ENCODE measurements at regions not wholly inside any gene's neighbourhood (a gene's known extent, or its start where the extent isn't known, plus 50 kb on each side); places are given as distances from the start of the nearest gene placed in this dataset.
"Not testable (repeated sequence)": the region's sequence is repeated elsewhere in the genome, so short reads cannot be mapped to it uniquely, and the experiment has no call there.

GRCh38 chr5:91245074-91245452, 138.1 kb downstream of the ARRDC3 start:
- H3K4me1 Mint-ChIP-seq: no peaks in the 10 kb centered on the region
- H3K36me3 Mint-ChIP-seq: peaks cover 12 to 17% of the 10 kb centered on the region in 2 donors
- ATAC-seq (ENCODE audit: low read depth in 2 of 2) (no peak), DNase-seq (no peak)
- peaks cover 9 to 27% (median 13%) of the 10 kb centered on the region in 7 donors for H3K9me3 Mint-ChIP-seq
- no peak overlapping the region for H3K27ac Mint-ChIP-seq
- no peak overlapping the region for H3K4me3 Mint-ChIP-seq
- peaks cover 0 to 10% (median 0%) of the 10 kb centered on the region in 3 donors for H3K27me3 Mint-ChIP-seq

DNA sequence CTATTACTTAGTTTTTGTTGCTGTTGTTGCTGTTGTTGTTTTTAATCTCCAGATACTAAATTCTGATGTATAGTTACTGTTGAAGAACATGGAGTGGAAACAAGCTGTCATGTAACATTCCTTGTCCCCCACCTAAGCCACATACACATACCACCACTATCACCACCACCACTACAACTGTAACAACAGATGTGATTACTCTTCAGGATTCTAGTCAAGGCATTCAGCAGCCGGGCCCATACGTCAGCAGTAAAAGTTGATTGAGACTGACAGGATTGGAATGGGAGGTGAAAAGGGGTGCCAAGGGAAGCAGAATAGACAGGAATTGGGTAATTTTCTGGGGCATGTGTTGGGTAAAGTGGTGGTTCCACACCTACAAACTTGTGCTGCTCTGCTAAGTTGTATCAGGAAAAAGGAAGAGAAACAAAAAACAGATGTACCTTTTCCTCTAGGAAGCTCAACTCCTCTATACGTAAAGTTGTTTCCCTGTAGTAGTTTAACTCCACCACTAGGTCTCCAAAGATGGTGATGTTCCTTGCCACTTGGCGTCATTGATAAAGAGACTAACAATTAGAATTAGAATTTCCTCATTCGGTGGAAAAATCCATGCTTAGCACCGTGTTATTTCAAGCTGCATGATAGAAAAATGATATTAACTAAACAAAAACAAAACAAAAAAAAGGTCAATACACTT, 138.6 kb downstream of the ARRDC3 start:
- Mint-ChIP-seq H3K27me3 (peaks cover 0 to 10% (median 0%) of the 10 kb centered on the region in 3 donors), H3K4me1 (no peaks in the 10 kb centered on the region), H3K27ac (no peak overlapping the region), H3K9me3 (peaks cover 5 to 21% (median 11%) of the 10 kb centered on the region in 7 donors), H3K36me3 (peaks cover 12% of the 10 kb centered on the region in 2 donors), H3K4me3 (no peak overlapping the region)
- DNase-seq (no peak), ATAC-seq (ENCODE audit: low read depth in 2 of 2) (no peak)

DNA sequence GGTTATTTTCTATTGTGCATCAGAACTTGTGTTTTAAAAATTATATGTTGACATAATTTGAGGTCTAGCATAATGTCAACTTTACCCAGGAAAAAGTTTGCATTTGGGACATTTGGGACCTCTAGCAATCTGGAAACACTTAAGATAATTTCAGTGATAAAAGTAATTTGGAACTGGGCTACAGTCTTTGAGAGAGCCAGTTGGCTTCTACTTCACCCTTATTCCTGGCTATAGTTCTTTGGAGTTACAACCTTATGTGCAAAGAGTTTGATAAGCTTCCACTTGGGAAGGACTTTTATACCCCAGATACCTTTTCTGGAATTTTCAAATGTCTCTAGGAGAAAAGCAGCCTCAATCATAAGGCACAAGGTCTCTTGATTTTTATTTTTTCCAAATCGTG, 139.3 kb downstream of the ARRDC3 start:
- ATAC-seq (ENCODE audit: low read depth in 2 of 2): no peak
- Mint-ChIP-seq H3K27ac (no peak overlapping the region), H3K27me3 (peaks cover 0 to 10% (median 0%) of the 10 kb centered on the region in 3 donors), H3K36me3 (peaks cover 12% of the 10 kb centered on the region in 2 donors), H3K4me1 (no peaks in the 10 kb centered on the region), H3K4me3 (no peak overlapping the region), H3K9me3 (peaks cover 5 to 19% (median 11%) of the 10 kb centered on the region in 7 donors)
- DNase-seq: no peak

DNA sequence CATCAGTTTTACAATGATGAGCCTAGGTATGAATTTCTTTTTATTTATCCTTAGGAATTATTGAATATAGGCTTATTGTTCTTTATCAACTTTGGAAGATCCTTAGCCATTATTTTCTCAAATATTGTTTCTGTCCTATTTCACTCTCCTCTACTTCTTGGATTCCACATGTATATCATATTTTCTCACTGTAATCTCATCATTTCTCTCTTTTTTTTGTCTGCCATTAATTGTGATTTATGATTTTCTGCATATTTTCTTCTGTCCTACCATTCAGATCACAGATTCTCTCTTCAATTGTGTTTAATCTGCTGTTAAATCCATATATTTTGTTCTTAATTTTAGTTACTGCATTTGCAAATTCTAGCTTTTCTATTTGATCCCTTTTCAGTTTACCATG, 139.8 kb downstream of the ARRDC3 start:
- H3K4me3 Mint-ChIP-seq: no peak overlapping the region
- DNase-seq: no peak
- H3K4me1 Mint-ChIP-seq: no peaks in the 10 kb centered on the region
- H3K9me3 Mint-ChIP-seq: peaks cover 5 to 19% (median 11%) of the 10 kb centered on the region in 7 donors
- ATAC-seq (ENCODE audit: low read depth in 2 of 2): no peak
- H3K27me3 Mint-ChIP-seq: peaks cover 0 to 10% (median 0%) of the 10 kb centered on the region in 3 donors
- H3K27ac Mint-ChIP-seq: no peak overlapping the region
- H3K36me3 Mint-ChIP-seq: peaks cover 12% of the 10 kb centered on the region in 2 donors

- ATAC-seq (ENCODE audit: low read depth in 2 of 2); H3K27ac Mint-ChIP-seq; H3K4me1 Mint-ChIP-seq; DNase-seq; H3K27me3 Mint-ChIP-seq; H3K4me3 Mint-ChIP-seq: not testable (repeated sequence)
- Mint-ChIP-seq H3K9me3 (peaks cover 5 to 19% (median 11%) of the 10 kb centered on the region in 7 donors), H3K36me3 (peaks cover 12% of the 10 kb centered on the region in 2 donors)
Measured at GRCh38 chr5:91241460-91241859, 141.7 kb downstream of the ARRDC3 start.

- DNase-seq: no peak
- Mint-ChIP-seq H3K27ac (no peak overlapping the region), H3K27me3 (peaks cover 0 to 10% (median 0%) of the 10 kb centered on the region in 3 donors), H3K4me1 (no peaks in the 10 kb centered on the region), H3K9me3 (peaks cover 5 to 19% (median 11%) of the 10 kb centered on the region in 7 donors), H3K36me3 (peaks cover 12% of the 10 kb centered on the region in 2 donors), H3K4me3 (no peak overlapping the region)
- ATAC-seq (ENCODE audit: low read depth in 2 of 2): no peak
Measured at GRCh38 chr5:91240175-91240574, 142.9 kb downstream of the ARRDC3 start.

GRCh38 chr5:91235271-91235694, 147.8 kb downstream of the ARRDC3 start:
- Mint-ChIP-seq H3K4me3 (no peak overlapping the region), H3K9me3 (peaks cover 0 to 3% (median 0%) of the 10 kb centered on the region in 7 donors), H3K36me3 (no peaks in the 10 kb centered on the region), H3K27me3 (peaks cover 0 to 5% (median 4%) of the 10 kb centered on the region in 3 donors), H3K27ac (no peak overlapping the region), H3K4me1 (no peaks in the 10 kb centered on the region)
- no peak for DNase-seq
- no peak for ATAC-seq (ENCODE audit: low read depth in 2 of 2)

- no peaks in the 10 kb centered on the region for H3K4me1 Mint-ChIP-seq
- no peak overlapping the region for H3K27ac Mint-ChIP-seq
- peaks cover 0 to 9% (median 5%) of the 10 kb centered on the region in 3 donors for H3K27me3 Mint-ChIP-seq
- H3K36me3 Mint-ChIP-seq: peaks cover 5 to 14% of the 10 kb centered on the region in 2 donors
- no peak for ATAC-seq (ENCODE audit: low read depth in 2 of 2)
- no peak for DNase-seq
- H3K9me3 Mint-ChIP-seq: peaks cover 0 to 17% (median 9%) of the 10 kb centered on the region in 7 donors
- H3K4me3 Mint-ChIP-seq: no peak overlapping the region
Measured at GRCh38 chr5:91232523-91232922, 150.6 kb downstream of the ARRDC3 start.

- no peak for DNase-seq
- H3K27ac Mint-ChIP-seq: no peak overlapping the region
Measured at GRCh38 chr5:91229031-91229727, 153.9 kb downstream of the ARRDC3 start.

DNA sequence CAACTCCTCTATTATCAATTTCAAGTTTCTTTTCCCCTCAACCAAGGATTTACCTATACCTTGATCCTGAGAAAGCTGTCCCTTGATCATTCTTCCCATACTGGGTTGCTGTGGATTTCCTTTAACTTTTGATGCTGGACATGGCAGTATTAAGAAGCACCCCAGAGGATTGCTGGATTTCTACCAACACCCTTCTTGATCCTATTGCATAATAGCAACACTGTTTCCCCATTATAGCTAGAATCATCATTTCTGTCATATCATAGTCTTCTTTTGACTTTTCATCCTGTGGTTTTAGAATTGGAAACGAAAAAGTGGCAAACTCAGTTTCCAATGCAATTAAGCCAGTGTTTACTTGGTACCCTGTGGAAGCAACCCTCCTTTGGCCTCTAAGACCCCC, 154.9 kb downstream of the ARRDC3 start:
- H3K9me3 Mint-ChIP-seq: peaks cover 0 to 17% (median 9%) of the 10 kb centered on the region in 7 donors
- ATAC-seq (ENCODE audit: low read depth in 2 of 2) (no peak), DNase-seq (no peak)
- peaks cover 5 to 14% of the 10 kb centered on the region in 2 donors for H3K36me3 Mint-ChIP-seq
- no peak overlapping the region for H3K4me3 Mint-ChIP-seq
- H3K4me1 Mint-ChIP-seq: no peaks in the 10 kb centered on the region
- peaks cover 0 to 9% (median 0%) of the 10 kb centered on the region in 3 donors for H3K27me3 Mint-ChIP-seq
- no peak overlapping the region for H3K27ac Mint-ChIP-seq

More at GRCh38 chr5:91229031-91229727, 153.9 kb downstream of the ARRDC3 start:
- Mint-ChIP-seq H3K27me3 (peaks cover 0 to 9% (median 3%) of the 10 kb centered on the region in 3 donors), H3K36me3 (peaks cover 5 to 14% of the 10 kb centered on the region in 2 donors), H3K4me3 (no peak overlapping the region), H3K9me3 (peaks cover 0 to 17% (median 9%) of the 10 kb centered on the region in 7 donors), H3K4me1 (no peaks in the 10 kb centered on the region)
- ATAC-seq (ENCODE audit: low read depth in 2 of 2): no peak

DNA sequence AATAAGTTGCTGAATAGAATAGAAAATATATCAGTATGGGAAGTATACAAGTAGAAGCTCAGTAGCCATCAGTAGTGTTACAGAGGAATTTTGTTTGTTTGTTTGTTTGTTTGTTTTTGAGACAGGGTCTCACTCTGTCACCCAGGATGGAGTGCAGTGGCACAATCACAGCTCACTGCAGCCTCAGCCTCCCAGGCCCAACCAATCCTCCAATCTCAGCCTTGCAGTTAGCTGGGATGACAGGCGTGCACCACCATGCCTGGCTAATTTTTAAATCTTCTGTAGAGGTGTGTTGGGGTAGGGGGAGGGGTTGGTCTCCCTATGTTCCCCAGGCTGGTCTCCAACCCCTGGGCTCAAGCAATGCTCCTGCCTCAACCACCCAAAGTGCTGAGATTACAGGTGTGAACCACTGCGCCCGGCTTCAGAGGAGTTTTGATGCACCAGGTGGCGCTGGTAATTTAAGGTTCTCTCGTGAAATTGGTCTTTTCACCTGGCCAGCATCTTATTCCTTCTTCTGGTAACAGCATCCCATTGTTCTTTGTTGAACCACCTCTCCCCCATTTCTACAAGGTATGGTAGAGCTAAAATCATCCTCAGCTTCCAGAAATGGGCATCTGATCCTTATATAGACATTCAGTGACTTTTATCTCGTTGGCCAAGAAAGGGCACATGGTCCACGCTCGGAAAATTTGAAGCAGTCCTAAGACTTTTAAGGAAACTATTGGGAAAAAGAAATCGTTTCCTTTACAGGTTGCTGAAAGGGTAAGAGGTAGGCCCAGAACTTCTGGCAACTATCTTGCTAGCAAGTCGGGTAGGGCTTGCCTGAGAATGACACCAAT, 157.1 kb downstream of the ARRDC3 start:
- Mint-ChIP-seq H3K4me1 (no peaks in the 10 kb centered on the region), H3K27me3 (peaks cover 0 to 9% (median 0%) of the 10 kb centered on the region in 3 donors), H3K9me3 (peaks cover 0 to 17% (median 9%) of the 10 kb centered on the region in 7 donors), H3K4me3 (no peak overlapping the region), H3K27ac (no peak overlapping the region), H3K36me3 (peaks cover 5 to 14% of the 10 kb centered on the region in 2 donors)
- peak; percentile 50 to 55 for ATAC-seq (ENCODE audit: low read depth in 2 of 2)
- DNase-seq: peak; percentile 42

DNA sequence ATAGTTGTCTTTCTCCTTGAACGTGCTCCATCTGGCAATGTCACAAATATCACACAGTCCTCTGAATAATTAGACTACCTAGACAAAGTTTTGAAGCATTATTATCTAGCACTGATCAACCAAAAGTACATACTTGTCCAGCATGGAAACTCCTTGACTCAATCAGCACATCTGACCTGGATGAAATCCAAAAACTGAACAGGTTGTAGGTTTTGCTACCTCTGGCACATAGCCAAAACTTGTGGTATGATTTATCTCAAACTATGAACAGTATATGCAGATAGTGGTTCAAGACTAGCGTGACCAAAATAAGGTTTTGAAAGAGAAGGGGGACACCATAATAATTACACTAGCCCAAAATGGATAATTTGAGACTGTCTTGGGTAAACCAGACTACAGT, 158.1 kb downstream of the ARRDC3 start:
- ATAC-seq (ENCODE audit: low read depth in 2 of 2): no peak
- Mint-ChIP-seq H3K4me1 (no peaks in the 10 kb centered on the region), H3K27ac (no peak overlapping the region), H3K9me3 (peaks cover 0 to 14% (median 8%) of the 10 kb centered on the region in 7 donors), H3K27me3 (peaks cover 0 to 4% (median 0%) of the 10 kb centered on the region in 3 donors), H3K4me3 (no peak overlapping the region), H3K36me3 (peaks cover 5 to 14% of the 10 kb centered on the region in 2 donors)
- no peak for DNase-seq

GRCh38 chr5:91224456-91224855, 158.7 kb downstream of the ARRDC3 start:
- no peak overlapping the region for H3K4me3 Mint-ChIP-seq
- peaks cover 0 to 4% (median 0%) of the 10 kb centered on the region in 3 donors for H3K27me3 Mint-ChIP-seq
- peaks cover 2 to 8% of the 10 kb centered on the region in 2 donors for H3K36me3 Mint-ChIP-seq
- ATAC-seq (ENCODE audit: low read depth in 2 of 2) (no peak), DNase-seq (no peak)
- H3K9me3 Mint-ChIP-seq: peaks cover 0 to 9% (median 4%) of the 10 kb centered on the region in 7 donors
- H3K27ac Mint-ChIP-seq: no peak overlapping the region
- H3K4me1 Mint-ChIP-seq: no peaks in the 10 kb centered on the region
